WI38 (cell line): ENCODE measurements at regions not wholly inside any gene's neighbourhood (a gene's known extent, or its start where the extent isn't known, plus 50 kb on each side); places are given as distances from the start of the nearest gene placed in this dataset.

Experiments used
- H3K4me3 ChIP-seq: 2 replicates; pipeline ENCODE4 v1.5.1; 2011; ENCODE audit warnings: low read depth, mild to moderate bottlenecking, control low read depth, low read length
- TF ChIP-seq, protein P1 (sequence below): IDR thresholded peaks from 2 replicates; pipeline ENCODE4 v1.5.1; 2012; ENCODE audit warnings: low read depth, mild to moderate bottlenecking, control low read depth, low read length

DNA sequence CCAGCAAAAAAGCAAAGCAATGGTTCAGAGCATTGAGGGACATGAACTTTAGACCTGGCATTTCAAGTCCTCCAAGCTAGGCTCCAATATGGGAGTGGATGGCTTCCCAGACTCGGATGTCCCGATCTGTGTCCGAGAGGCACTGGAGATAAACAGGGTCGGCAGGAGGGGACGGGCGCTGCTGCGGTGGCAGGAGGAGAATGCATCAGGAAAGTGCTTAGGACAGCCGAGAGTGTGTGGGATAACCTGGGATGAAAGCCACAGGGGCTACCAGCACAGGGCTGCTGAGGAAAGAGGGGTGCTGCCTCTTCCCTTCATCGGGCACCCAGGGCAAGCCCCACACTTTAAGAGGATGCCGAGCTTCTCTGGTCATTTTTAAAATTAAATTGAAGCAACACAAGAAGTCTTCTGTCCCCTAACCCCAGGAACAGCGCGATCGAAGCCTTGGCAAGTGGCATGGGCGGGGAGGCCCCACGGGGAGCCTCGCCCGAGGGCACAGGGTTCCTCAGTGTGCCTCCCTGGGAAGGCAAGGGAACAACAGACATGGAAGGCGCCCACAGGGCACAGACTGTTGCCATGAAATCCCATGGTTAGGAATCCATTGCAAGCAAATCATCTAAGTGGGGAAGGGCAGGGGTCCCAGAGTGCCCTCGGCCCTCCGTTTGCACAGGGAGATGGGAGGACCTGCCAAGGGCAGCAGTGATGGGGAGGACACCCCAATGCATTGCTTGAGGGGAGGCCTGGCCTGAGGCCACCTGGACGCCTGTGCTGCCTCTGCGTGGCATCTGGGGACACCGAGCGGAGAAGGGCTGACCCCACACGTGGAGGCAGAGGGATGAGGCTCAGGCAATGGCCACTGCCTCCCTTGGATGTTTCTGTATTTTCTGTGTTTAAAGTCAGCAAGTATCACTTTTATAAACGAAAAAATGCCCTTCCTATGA lies 78.5 kb upstream of the GPC1 start:
- no peak overlapping the region for H3K4me3 ChIP-seq
- TF ChIP-seq, protein P1, sequence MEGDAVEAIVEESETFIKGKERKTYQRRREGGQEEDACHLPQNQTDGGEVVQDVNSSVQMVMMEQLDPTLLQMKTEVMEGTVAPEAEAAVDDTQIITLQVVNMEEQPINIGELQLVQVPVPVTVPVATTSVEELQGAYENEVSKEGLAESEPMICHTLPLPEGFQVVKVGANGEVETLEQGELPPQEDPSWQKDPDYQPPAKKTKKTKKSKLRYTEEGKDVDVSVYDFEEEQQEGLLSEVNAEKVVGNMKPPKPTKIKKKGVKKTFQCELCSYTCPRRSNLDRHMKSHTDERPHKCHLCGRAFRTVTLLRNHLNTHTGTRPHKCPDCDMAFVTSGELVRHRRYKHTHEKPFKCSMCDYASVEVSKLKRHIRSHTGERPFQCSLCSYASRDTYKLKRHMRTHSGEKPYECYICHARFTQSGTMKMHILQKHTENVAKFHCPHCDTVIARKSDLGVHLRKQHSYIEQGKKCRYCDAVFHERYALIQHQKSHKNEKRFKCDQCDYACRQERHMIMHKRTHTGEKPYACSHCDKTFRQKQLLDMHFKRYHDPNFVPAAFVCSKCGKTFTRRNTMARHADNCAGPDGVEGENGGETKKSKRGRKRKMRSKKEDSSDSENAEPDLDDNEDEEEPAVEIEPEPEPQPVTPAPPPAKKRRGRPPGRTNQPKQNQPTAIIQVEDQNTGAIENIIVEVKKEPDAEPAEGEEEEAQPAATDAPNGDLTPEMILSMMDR: no peak

DNA sequence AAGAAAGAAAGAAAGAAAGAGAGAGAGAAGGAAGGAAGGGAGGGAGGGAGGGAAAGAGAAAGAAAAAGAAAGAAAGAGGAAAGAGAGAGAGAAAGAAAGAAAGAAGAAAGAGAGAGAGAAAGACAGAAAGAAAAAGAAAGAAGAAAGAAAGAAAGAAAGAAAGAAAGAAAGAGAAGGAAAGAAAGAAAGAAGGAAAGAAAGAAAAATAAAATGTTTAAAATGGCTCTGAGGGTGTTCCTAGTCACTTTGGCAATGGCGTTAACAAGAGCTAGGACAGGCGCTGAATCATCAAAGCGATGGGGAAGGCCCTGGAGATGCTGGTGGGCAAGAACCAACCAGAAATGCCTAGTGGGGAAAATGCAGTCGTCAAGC lies 77.8 kb upstream of the GPC1 start:
- TF ChIP-seq, protein P1: no peak
- no peak overlapping the region for H3K4me3 ChIP-seq

DNA sequence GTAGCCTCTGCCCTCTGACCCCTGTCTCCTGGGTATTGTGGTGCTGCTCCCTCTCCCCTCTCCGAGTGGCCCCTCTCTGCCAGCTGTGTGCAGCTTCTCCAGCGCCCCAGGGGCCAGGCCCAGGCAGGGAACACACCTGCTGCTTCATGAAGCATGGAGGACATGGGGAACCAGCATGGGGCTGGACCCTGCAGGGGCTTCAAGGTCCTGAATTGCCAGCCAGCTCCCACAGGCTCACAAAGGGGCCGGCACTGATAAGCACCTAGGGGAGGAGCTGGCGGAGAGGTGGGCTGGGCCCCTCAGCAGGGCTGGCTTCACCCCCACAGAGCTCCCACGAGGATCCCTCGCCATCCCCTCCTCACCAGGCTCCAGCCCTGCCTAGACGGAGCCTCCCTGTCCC lies 77.4 kb upstream of the GPC1 start:
- TF ChIP-seq, protein P1: no peak
- no peak overlapping the region for H3K4me3 ChIP-seq

DNA sequence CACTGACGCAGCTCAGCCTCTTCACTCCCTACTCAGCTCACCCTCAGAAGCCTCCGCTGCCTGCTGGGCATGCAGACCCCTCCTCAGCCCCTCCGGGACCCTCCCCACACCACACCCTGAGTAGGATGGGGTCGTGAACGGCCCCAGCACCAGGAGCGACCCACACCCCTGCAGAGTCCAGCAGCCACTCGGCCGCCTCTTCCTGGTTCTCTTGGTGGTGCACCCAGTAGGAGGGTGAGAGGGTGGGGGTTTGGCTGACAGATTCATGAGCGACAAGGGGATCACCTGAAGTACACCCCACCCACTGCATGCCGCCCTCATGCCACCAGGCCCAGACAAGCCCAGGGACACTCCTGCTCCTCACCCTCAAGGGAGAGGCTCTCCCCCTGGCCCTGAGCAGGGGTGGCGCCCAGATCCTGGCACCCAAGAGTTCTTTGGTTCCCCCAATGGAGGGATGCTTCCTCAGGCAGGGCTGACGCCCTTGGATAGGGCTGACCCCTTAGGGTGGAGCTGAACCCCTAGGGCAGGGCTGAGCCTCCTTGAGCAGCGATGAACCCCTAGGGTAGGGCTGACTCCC lies 76.6 kb upstream of the GPC1 start:
- H3K4me3 ChIP-seq: no peak overlapping the region

DNA sequence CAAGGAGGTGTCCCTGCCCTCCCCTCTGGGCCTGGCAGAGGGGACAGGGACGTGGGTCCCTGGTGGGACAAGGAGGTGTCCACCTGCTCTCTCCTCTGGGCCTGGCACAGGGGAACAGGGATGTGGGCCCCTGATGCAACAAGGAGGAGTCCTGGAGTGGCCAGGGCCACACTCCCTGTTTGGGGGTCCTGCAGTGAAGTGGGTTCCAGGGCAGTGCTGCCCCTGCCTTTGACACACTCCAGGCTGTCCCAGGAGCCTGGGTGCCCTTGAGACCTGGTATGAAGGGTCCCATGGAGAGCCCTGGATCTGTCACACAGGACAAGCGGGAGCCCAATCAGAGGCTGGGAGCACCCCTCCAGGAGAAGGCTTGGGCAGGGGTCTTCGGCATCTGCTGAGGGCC lies 75.8 kb upstream of the GPC1 start:
- TF ChIP-seq, protein P1: no peak

More for the DNA sequence above, 76.6 kb upstream of the GPC1 start:
- TF ChIP-seq, protein P1: no peak

DNA sequence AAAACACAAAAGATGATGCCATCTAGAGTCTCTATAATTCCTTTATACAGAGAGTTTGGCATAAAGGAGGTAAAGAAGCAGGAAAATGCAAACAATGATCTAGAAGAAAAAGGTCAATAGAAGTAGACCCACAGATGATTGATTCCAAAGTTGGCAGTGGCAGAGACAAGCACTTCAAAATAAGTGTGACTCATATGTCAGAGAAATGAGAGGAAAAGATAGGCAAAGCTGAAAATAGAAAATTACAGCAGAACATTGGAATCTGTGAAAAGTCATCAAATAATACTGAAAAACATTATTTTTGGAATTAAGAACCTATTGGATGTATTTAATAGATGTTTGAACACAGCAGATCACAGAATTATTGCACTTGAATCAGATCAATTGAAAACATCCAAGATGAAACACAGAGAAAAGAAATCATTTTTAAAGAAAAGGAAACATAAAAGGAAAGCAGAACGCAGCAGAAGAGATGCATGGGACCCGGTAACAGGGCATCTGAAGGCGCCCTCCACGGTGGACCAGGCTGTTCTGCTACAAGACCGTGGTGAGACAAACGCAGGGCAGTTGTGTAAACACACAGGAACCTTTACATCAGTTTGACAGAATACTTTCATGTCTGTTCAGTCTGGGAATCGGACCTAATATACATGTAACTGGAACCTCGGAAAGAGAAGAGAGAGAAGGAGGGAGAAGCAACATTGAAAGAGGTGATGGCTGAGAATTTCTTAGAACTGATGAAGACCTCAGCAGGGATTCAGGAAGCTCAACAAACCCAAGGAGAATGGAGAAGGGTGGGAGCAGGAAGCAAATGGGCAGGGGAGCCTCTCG lies 74.6 kb upstream of the GPC1 start:
- TF ChIP-seq, protein P1: no peak
- H3K4me3 ChIP-seq: no peak overlapping the region

More for the DNA sequence above, 75.8 kb upstream of the GPC1 start:
- H3K4me3 ChIP-seq: no peak overlapping the region
